ENCODE measurements at regions not wholly inside any gene's neighbourhood (a gene's known extent, or its start where the extent isn't known, plus 50 kb on each side); places are given as distances from the start of the nearest gene placed in this dataset.

DNA sequence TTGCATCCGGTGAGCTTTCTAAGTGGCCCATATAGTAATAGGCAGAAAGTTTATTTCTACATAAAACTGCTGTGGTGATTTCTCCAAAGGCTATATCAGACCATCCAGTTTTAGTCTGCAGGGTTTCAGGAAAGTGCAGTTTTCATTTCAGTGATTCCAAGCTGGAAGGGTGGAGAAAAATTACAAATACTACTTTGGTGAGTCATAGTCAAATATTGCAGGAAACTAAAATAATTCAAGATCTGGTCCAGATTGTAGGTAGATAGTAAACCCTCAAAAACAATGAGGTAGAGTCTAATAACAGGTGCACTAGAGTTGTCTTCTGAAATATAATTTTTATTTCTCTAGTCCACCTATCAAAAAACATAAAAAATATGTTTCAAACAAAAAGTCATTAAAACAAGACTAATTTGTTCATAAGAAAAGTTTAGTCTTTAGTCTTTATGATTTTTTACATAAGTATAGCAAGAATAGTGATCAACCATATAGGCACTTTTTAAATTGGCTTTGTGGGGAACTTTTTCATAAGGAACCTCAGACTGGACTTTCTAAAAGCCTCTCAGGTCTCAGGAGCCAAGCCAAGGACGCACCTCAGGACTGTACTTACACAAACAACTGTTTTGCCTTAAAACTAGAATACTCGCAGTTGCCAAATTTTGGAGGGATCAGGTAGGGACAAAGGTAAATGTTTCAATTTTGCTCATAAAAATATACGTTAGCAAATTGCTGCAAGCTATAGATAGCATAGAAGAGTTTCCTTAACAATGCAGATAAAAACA lies 101.8 kb upstream of the TLR3 start:
- in situ Hi-C loops (cut with HindIII; ENCODE audit: low pct_unique_long_range_greater_than_20kb, low sequenced_read_pairs) = no loop called here
- no peak for DNase-seq (ENCODE audit: low read depth in 1 of 2, low spot score in 1 of 2)
- no peak for TF ChIP-seq JUND (IDR thresholded peaks at IDR 0.05; ENCODE audit: low read depth)

DNA sequence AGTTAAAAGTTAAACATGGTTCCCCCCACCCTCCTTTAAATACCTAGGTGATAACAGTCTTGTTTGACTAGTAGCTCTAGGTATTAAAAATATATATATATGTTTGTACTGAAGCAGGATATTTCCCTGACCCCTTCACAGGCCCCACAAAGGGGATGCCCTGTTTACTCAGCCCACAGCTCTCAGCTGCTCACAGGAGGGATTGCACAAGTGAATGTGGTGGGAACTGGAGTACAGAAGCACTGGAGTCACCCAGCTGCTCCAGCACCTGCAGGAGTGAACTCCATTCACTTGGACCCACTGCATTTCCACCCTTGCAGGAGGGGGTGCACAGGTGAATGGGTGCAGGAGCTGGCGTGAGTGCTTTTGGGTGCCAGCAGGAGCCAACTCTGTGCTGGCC lies 99.3 kb upstream of the TLR3 start:
- no peak for TF ChIP-seq JUND (IDR thresholded peaks at IDR 0.05; ENCODE audit: low read depth)
- in situ Hi-C loops (cut with HindIII; ENCODE audit: low pct_unique_long_range_greater_than_20kb, low sequenced_read_pairs) = no loop called here
- no peak for DNase-seq (ENCODE audit: low read depth in 1 of 2, low spot score in 1 of 2)

DNA sequence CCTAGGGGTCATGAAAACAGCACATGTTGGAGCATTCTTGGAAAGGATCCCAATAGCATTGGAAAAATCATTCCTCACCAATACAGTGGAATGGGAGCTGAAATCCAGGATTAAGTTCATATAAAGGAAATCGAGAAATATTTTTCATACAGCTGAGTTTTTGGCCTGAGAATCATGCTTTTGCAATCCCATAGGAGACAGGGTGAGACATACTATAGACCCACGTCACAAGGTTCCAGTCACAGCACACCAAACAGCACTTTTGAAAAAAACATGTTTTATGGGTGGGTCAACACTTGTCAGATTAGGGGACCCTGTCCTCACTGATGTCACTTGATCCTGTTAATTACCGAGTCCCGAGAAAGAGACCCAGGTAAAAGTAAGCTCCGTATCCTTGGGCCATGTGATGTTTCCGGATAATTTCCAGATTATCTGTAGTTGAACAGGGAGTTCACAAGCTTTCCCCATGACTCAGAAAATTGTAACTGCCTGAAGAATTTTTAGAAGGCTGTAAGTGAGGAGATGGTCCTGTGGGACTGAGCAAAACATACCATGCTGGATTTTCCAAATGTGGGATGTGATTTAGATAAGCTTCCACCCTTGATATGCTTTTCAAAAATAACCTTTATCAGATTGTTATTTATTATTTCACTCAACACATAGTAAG lies 80.9 kb upstream of the TLR3 start:
- TF ChIP-seq JUND (IDR thresholded peaks at IDR 0.05; ENCODE audit: low read depth) = no peak
- no peak for DNase-seq (ENCODE audit: low read depth in 1 of 2, low spot score in 1 of 2)
- in situ Hi-C loops (cut with HindIII; ENCODE audit: low pct_unique_long_range_greater_than_20kb, low sequenced_read_pairs) = no loop called here

DNA sequence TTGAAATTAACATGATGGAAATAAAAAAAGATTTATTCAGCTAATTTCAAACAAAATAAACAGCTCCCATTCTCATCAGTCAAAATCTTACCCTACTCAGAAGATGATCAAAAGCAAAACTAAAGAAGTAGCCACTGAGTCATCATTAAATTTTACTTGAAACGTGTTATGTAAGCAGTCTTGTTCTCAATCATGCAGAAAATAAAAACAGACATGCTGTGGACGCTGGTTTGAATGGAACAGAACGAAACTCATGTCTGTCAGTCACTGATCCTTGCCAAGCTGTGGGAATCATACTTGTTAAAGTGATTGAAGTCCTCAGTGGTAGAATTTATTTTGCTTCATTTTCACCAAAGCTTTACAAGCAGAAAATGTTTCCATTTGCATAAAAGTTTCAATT lies 77.2 kb upstream of the TLR3 start:
- in situ Hi-C loops (cut with HindIII; ENCODE audit: low pct_unique_long_range_greater_than_20kb, low sequenced_read_pairs) = no loop called here
- TF ChIP-seq JUND (IDR thresholded peaks at IDR 0.05; ENCODE audit: low read depth) = no peak
- no peak for DNase-seq (ENCODE audit: low read depth in 1 of 2, low spot score in 1 of 2)

DNA sequence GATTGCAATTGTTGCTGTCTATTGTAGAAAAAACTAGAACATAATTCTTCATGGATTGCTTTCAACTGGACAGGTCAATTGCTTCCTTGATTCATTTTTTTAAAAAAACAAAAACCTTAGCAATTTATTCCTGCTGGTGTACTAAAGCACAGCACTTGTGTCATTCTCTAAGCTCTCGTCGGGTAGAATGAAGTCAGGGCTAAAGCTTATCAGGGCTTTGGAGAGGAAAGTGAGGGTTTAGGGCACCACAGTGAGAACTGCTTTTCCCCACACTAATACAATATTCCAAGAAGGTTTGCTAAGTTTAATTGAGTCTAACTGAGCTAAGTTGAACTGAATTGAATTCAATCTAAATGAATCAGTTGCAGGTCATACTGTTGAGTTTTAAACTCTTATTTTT lies 76.4 kb upstream of the TLR3 start:
- in situ Hi-C loops (cut with HindIII; ENCODE audit: low pct_unique_long_range_greater_than_20kb, low sequenced_read_pairs) = no loop called here

DNA sequence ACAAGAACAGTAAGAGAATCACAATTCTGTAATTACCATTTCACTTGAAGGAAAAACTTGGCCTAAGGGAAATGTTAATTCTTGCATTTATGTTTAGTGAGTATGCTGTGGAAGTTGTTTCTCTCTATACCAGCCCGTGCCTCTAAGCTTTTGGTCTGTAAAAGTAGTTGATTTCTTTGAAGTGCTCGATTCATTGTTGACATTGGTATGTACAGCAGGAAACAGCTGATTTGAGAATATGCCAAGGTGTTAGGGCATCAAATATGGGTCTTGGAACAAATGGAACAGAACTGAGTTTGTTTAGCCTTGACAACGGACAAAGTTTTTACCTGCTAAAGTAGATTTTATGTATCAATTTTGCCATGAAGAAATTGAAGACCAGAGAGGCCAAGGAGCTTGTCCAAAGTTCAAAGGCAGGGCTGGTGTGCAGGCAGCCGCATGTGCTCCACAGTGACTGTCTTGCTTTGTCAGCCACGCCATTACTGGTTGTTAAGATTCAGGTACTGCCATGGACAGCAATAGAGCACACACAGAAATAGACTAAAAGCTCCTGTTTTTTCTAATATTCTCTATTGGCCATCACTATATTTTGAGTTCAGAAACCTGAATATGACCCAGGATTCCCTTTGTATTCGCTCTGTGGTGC lies 75.5 kb upstream of the TLR3 start:
- no peak for DNase-seq (ENCODE audit: low read depth in 1 of 2, low spot score in 1 of 2)
- in situ Hi-C loops (cut with HindIII; ENCODE audit: low pct_unique_long_range_greater_than_20kb, low sequenced_read_pairs) = no loop called here
- no peak for TF ChIP-seq JUND (IDR thresholded peaks at IDR 0.05; ENCODE audit: low read depth)

More for the DNA sequence above, 76.4 kb upstream of the TLR3 start:
- TF ChIP-seq JUND (IDR thresholded peaks at IDR 0.05; ENCODE audit: low read depth) = no peak
- DNase-seq (ENCODE audit: low read depth in 1 of 2, low spot score in 1 of 2) = no peak

DNA sequence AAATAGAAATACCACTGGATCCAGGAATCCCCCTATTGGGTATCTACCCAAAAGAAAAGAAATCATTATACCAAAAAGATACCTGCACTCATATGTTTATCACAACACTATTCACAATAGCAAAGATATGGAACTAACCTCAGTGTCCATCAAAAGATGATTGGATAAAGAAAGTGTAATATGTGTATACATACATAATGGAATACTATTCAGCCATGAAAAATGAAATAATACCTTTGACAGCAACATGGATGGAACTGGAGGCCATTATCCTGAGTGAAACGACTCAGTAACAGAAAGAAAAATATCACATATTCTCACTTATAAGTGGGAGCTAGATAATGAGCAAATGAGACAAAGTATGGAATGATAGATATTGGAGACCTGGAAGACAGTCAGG lies 74.2 kb upstream of the TLR3 start:
- in situ Hi-C loops (cut with HindIII; ENCODE audit: low pct_unique_long_range_greater_than_20kb, low sequenced_read_pairs) = no loop called here
- TF ChIP-seq JUND (IDR thresholded peaks at IDR 0.05; ENCODE audit: low read depth) = no peak
- DNase-seq (ENCODE audit: low read depth in 1 of 2, low spot score in 1 of 2) = no peak

DNA sequence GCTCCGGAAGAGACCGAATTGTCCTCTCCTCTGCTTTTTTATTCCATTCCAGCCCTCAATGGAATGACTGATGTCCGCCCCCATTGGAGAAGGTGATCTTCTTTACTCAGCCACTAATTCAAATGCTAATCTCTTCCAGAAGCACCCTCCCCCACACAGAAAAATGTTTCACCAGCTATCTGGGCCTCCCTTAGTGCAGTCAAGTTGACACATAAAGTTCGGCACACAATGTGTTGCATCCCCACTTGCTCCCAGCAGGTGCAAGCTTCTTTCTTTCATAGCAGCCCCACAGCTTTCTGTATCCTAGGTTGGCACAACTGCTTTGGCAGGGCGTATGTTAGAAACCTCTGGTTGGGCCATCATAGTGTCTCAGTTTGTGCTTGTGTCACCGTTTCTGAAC lies 73.3 kb upstream of the TLR3 start:
- no peak for TF ChIP-seq JUND (IDR thresholded peaks at IDR 0.05; ENCODE audit: low read depth)
- in situ Hi-C loops (cut with HindIII; ENCODE audit: low pct_unique_long_range_greater_than_20kb, low sequenced_read_pairs) = no loop called here
- DNase-seq (ENCODE audit: low read depth in 1 of 2, low spot score in 1 of 2) = no peak

DNA sequence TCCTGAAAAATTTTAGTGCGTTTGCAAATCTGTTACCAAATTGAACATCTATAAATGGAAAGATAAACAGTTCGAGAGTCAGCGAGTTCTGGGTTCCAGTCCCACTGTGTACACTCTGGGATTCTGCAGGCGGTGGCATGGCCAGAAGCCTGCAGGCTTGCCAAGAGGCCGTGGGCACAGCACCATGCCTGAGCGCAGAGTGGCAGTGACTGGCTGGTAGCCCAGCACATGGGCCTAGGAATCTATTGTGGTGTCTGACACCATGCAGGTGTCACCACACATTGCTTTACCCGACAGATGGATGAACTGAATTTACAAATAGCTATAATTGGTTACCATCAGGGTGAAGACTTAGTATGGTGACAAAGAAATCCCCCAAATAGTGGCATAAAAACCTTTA lies 71.7 kb upstream of the TLR3 start:
- in situ Hi-C loops (cut with HindIII; ENCODE audit: low pct_unique_long_range_greater_than_20kb, low sequenced_read_pairs) = no loop called here
- TF ChIP-seq JUND (IDR thresholded peaks at IDR 0.05; ENCODE audit: low read depth) = no peak
- no peak for DNase-seq (ENCODE audit: low read depth in 1 of 2, low spot score in 1 of 2)

DNA sequence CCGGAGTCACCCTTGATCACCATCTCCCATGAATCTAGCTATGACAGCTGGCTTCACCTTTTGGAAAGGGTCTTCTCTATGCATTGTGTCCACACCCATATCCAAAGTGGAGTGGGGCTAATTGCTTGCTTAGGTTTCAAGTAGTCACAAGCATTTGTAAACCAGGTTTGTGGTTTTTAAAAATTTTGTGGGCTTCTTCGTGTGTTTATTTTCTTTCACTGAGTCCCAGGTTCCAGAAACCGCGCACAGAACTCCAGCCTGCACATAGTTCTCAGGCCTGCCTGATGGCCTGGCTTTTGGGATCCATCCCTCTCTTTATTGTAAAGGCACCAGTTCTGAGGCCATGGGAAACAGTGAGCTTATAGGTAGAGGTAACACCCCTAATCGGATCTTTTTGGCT lies 70.2 kb upstream of the TLR3 start:
- in situ Hi-C loops (cut with HindIII; ENCODE audit: low pct_unique_long_range_greater_than_20kb, low sequenced_read_pairs) = no loop called here
- no peak for TF ChIP-seq JUND (IDR thresholded peaks at IDR 0.05; ENCODE audit: low read depth)
- DNase-seq (ENCODE audit: low read depth in 1 of 2, low spot score in 1 of 2) = no peak

DNA sequence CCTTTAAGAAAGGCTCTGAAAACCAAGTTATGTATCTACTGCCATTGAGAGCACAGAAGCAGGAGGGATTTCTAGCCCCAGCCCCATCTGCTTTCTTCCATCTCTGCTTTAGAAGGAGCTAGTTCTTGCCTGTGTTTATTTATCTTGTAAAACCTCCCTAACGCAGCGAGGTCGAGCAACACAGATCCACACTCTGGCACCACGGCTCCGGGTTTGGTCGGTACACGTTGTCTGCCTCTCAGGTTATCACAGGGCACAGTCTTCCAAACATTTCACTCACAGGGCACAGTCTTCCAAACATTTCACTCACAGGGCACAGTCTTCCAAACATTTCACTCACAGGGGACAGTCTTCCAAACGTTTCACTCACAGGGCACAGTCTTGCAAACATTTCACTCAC lies 69.7 kb upstream of the TLR3 start:
- in situ Hi-C loops (cut with HindIII; ENCODE audit: low pct_unique_long_range_greater_than_20kb, low sequenced_read_pairs) = no loop called here
- TF ChIP-seq JUND (IDR thresholded peaks at IDR 0.05; ENCODE audit: low read depth) = no peak
- no peak for DNase-seq (ENCODE audit: low read depth in 1 of 2, low spot score in 1 of 2)

DNA sequence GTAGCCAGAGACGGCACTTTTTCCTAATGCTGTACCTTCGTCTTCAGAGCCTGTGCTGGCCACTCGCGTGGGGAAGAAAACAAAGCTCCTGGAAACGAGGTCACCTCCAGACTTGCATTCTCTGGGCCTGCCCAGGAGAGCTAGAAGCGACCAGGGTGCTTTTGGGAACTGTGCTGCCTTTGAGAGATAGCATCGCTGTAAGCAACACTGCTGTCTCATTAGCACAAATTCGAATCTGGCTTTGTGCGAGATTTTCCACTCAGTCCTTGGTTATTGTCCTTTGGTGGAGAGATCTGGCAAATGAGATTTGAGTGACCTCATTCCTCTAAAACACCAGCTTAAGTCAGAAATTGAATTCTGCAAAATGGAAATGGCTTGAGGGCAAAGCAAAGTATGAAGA lies 66.1 kb upstream of the TLR3 start:
- no peak for DNase-seq (ENCODE audit: low read depth in 1 of 2, low spot score in 1 of 2)
- TF ChIP-seq JUND (IDR thresholded peaks at IDR 0.05; ENCODE audit: low read depth) = no peak
- in situ Hi-C loops (cut with HindIII; ENCODE audit: low pct_unique_long_range_greater_than_20kb, low sequenced_read_pairs) = no loop called here

DNA sequence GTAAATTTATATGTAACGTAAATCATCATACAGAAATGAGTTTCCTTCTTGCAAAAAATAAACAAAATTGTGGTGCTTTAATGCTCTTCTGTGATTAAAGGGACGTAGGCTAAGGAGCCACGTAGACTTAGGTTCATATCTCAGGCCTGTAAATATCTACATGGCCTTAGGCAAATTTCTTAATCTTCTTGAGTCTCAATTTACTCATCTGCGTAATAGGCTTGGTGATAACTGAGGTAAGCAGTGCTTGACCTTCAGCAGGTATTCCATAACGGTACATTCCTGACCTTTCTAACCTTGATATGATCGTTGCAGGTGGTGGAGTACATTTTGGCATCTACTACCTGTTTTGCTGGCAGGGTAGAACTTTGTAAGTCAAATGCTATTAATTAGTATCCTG lies 65.2 kb upstream of the TLR3 start:
- TF ChIP-seq JUND (IDR thresholded peaks at IDR 0.05; ENCODE audit: low read depth) = no peak
- in situ Hi-C loops (cut with HindIII; ENCODE audit: low pct_unique_long_range_greater_than_20kb, low sequenced_read_pairs) = no loop called here

More for the DNA sequence above, 65.2 kb upstream of the TLR3 start:
- no peak for DNase-seq (ENCODE audit: low read depth in 1 of 2, low spot score in 1 of 2)
